Esophagus (tissue), 2 donors: ENCODE measurements at regions not wholly inside any gene's neighbourhood (a gene's known extent, or its start where the extent isn't known, plus 50 kb on each side); places are given as distances from the start of the nearest gene placed in this dataset.
"Not testable (repeated sequence)": the region's sequence is repeated elsewhere in the genome, so short reads cannot be mapped to it uniquely, and the experiment has no call there.

Experiments used
- H3K27ac ChIP-seq, 2 donors: one replicate each; pipeline ENCODE4 v1.5.1; 2013; ENCODE audit warnings: low read depth in 2 of 2, mild to moderate bottlenecking in 2 of 2, inconsistent platforms in 1 of 2, low read length in 1 of 2, moderate library complexity in 1 of 2
- H3K27me3 ChIP-seq, 2 donors: one replicate each; pipeline ENCODE4 v1.6.1; 2013; ENCODE audit warnings: low read length in 2 of 2, control low read depth in 1 of 2, mild to moderate bottlenecking in 1 of 2; ENCODE audit not compliant: insufficient read depth in 2 of 2, control insufficient read depth in 1 of 2
- H3K36me3 ChIP-seq, 2 donors: one replicate each; pipeline ENCODE4 v1.6.1; 2013; ENCODE audit warnings: low read length in 1 of 2; ENCODE audit not compliant: control insufficient read depth in 2 of 2, insufficient read depth in 2 of 2
- H3K4me1 ChIP-seq, 2 donors: one replicate each; pipeline ENCODE4 v1.6.1; 2013; ENCODE audit warnings: low read length in 1 of 2; ENCODE audit not compliant: control insufficient read depth in 2 of 2, insufficient read depth in 2 of 2
- H3K4me3 ChIP-seq, 2 donors: one replicate each; pipeline ENCODE4 v1.5.1; 2013; ENCODE audit warnings: low read length in 2 of 2, mild to moderate bottlenecking in 2 of 2, low read depth in 1 of 2, moderate library complexity in 1 of 2
- H3K9me3 ChIP-seq, 2 donors: one replicate each; pipeline ENCODE4 v1.6.1; 2013; ENCODE audit warnings: mild to moderate bottlenecking in 2 of 2, low read depth in 1 of 2, low read length in 1 of 2, moderate library complexity in 1 of 2; ENCODE audit not compliant: control insufficient read depth in 2 of 2, insufficient read depth in 1 of 2
- WGBS, 2 donors: extraction: QIAGEN DNeasy Blood & Tissue Kit; methylation state at CpG; one replicate each; pipeline ENCODE4 v1.1.7; 2013; 5-methylcytosine and 5-hydroxymethylcytosine counted together
- donor health status: healthy with polysubstance abuse.
- donor health status: Bipolar disorder and iron deficiency.

- no peaks in the 10 kb centered on the region for H3K4me1 ChIP-seq
- WGBS, 2 donors: 70 to 85% methylated on average over 5 of the region's 5 CpGs
- H3K36me3 ChIP-seq: no peaks in the 10 kb centered on the region
Observed at GRCh38 chr9:74036549-74037231, 460.4 kb upstream of the RORB start.

GRCh38 chr9:74037274-74037673 lies 459.9 kb upstream of the RORB start:
- 67 to 98% methylated on average over 1 of the region's 1 CpG for WGBS, 2 donors
- Histone ChIP-seq H3K27me3 (no peaks in the 10 kb centered on the region), H3K36me3 (no peaks in the 10 kb centered on the region), H3K9me3 (no peaks in the 10 kb centered on the region), H3K4me3 (no peak overlapping the region), H3K27ac (no peak overlapping the region), H3K4me1 (no peaks in the 10 kb centered on the region)

More at GRCh38 chr9:74036549-74037231, 460.4 kb upstream of the RORB start:
- no peak overlapping the region for H3K27ac ChIP-seq
- no peaks in the 10 kb centered on the region for H3K27me3 ChIP-seq
- H3K9me3 ChIP-seq: no peaks in the 10 kb centered on the region
- no peak overlapping the region for H3K4me3 ChIP-seq

GRCh38 chr9:74041588-74041987 lies 455.5 kb upstream of the RORB start:
- Histone ChIP-seq H3K27me3 (no peaks in the 10 kb centered on the region), H3K36me3 (no peaks in the 10 kb centered on the region), H3K9me3 (no peaks in the 10 kb centered on the region), H3K4me1 (no peaks in the 10 kb centered on the region), H3K27ac (no peak overlapping the region), H3K4me3 (no peak overlapping the region)

GRCh38 chr9:74044844-74045243 lies 452.3 kb upstream of the RORB start:
- Histone ChIP-seq H3K36me3 (no peaks in the 10 kb centered on the region), H3K27ac (no peak overlapping the region), H3K9me3 (no peaks in the 10 kb centered on the region), H3K4me1 (no peaks in the 10 kb centered on the region), H3K27me3 (no peaks in the 10 kb centered on the region), H3K4me3 (no peak overlapping the region)
- WGBS, 2 donors: 79 to 81% methylated on average over 3 of the region's 3 CpGs

- Histone ChIP-seq H3K27me3 (no peaks in the 10 kb centered on the region), H3K27ac (no peak overlapping the region), H3K36me3 (no peaks in the 10 kb centered on the region), H3K9me3 (no peaks in the 10 kb centered on the region), H3K4me3 (no peak overlapping the region), H3K4me1 (no peaks in the 10 kb centered on the region)
- 50 to 55% methylated on average over 2 of the region's 2 CpGs for WGBS, 2 donors
Observed at GRCh38 chr9:74056023-74056422, 441.1 kb upstream of the RORB start.

- not testable (repeated sequence) for H3K27ac ChIP-seq, H3K36me3 ChIP-seq, H3K4me3 ChIP-seq, H3K4me1 ChIP-seq, H3K9me3 ChIP-seq, H3K27me3 ChIP-seq
Observed at GRCh38 chr9:74057051-74057450, 440.1 kb upstream of the RORB start.

- Histone ChIP-seq H3K4me1 (no peaks in the 10 kb centered on the region), H3K27me3 (no peaks in the 10 kb centered on the region), H3K36me3 (no peaks in the 10 kb centered on the region), H3K27ac (no peak overlapping the region), H3K9me3 (no peaks in the 10 kb centered on the region), H3K4me3 (no peak overlapping the region)
- 56 to 65% methylated on average over 2 of the region's 2 CpGs for WGBS, 2 donors
Observed at GRCh38 chr9:74064702-74065101, 432.4 kb upstream of the RORB start.

- H3K4me3 ChIP-seq: no peak overlapping the region
- H3K36me3 ChIP-seq: no peaks in the 10 kb centered on the region
- H3K27me3 ChIP-seq: no peaks in the 10 kb centered on the region
- H3K27ac ChIP-seq: no peak overlapping the region
- H3K4me1 ChIP-seq: no peaks in the 10 kb centered on the region
- no peaks in the 10 kb centered on the region for H3K9me3 ChIP-seq
- WGBS, 2 donors: 64 to 76% methylated on average over 2 of the region's 2 CpGs
Observed at GRCh38 chr9:74066128-74066527, 431.0 kb upstream of the RORB start.

- Histone ChIP-seq H3K4me1 (no peaks in the 10 kb centered on the region), H3K27me3 (no peaks in the 10 kb centered on the region), H3K27ac (no peak overlapping the region), H3K4me3 (no peak overlapping the region), H3K9me3 (no peaks in the 10 kb centered on the region), H3K36me3 (no peaks in the 10 kb centered on the region)
- WGBS, 2 donors: 57 to 59% methylated on average over 6 of the region's 6 CpGs
Observed at GRCh38 chr9:74066605-74067004, 430.5 kb upstream of the RORB start.

- no peaks in the 10 kb centered on the region for H3K27me3 ChIP-seq
- H3K9me3 ChIP-seq: peaks cover 0 to 8% of the 10 kb centered on the region in 2 donors
- H3K4me1 ChIP-seq: no peaks in the 10 kb centered on the region
- no peak overlapping the region for H3K4me3 ChIP-seq
- no peaks in the 10 kb centered on the region for H3K36me3 ChIP-seq
- H3K27ac ChIP-seq: no peak overlapping the region
Observed at GRCh38 chr9:74071502-74071901, 425.6 kb upstream of the RORB start.
